Stimulated activated naive CD8-positive, alpha-beta T cell treated with anti-CD3 and anti-CD28 coated beads, Interleukin-15, Interleukin-2, amounts not matched to agents 100 ng/mL and 50 ng/mL, for 24 hours (primary cell): ENCODE measurements at regions not wholly inside any gene's neighbourhood (a gene's known extent, or its start where the extent isn't known, plus 50 kb on each side); places are given as distances from the start of the nearest gene placed in this dataset.

ENCODE experiments used
- H3K27ac Mint-ChIP-seq: one replicate; pipeline ENCODE4 v1.8.0; 2021; ENCODE audit warnings: mild to moderate bottlenecking, mixed read lengths
- H3K27me3 Mint-ChIP-seq: one replicate; pipeline ENCODE4 v1.8.0; 2021; ENCODE audit warnings: mixed read lengths
- H3K36me3 Mint-ChIP-seq: one replicate; pipeline ENCODE4 v1.8.0; 2021; ENCODE audit warnings: low read depth, mixed read lengths
- H3K4me1 Mint-ChIP-seq: one replicate; pipeline ENCODE4 v1.8.0; 2021; ENCODE audit warnings: low read depth, mixed read lengths
- H3K4me3 Mint-ChIP-seq: one replicate; pipeline ENCODE4 v1.8.0; 2021; ENCODE audit warnings: mild to moderate bottlenecking, mixed read lengths
- H3K9me3 Mint-ChIP-seq: one replicate; pipeline ENCODE4 v1.8.0; 2021; ENCODE audit warnings: mixed read lengths

GRCh38 chr15:97692301-97693015, 268.0 kb upstream of the ARRDC4 start:
- no peaks in the 10 kb centered on the region for H3K27me3 Mint-ChIP-seq
- no peaks in the 10 kb centered on the region for H3K36me3 Mint-ChIP-seq
- H3K4me1 Mint-ChIP-seq, result no peaks in the 10 kb centered on the region
- H3K4me3 Mint-ChIP-seq, result no peak overlapping the region
- peaks cover 9% of the 10 kb centered on the region for H3K9me3 Mint-ChIP-seq
- no peak overlapping the region for H3K27ac Mint-ChIP-seq

DNA sequence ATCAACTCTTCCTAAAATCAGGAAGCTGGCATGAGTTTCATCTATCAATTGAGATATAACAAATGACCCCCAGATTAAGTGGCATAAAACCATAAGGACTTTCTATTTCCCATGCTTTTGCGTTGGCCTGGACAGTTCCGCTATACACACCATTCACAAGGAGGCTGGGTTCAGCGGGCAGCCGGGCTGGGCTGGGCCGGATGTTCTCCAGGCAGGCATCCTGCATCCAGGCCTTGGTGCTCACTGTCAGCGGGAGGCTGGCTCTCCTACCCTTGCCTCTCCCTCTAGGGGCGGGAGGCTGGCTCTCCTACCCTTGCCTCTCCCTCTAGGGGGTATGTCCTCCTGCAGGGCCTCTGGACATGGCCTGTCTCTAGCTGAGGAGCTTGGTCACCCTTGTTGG, 266.0 kb upstream of the ARRDC4 start:
- H3K27ac Mint-ChIP-seq, result no peak overlapping the region
- no peaks in the 10 kb centered on the region for H3K4me1 Mint-ChIP-seq
- no peak overlapping the region for H3K4me3 Mint-ChIP-seq

GRCh38 chr15:97703400-97703799, 257.1 kb upstream of the ARRDC4 start:
- Mint-ChIP-seq H3K4me3 (no peak overlapping the region), H3K27me3 (no peaks in the 10 kb centered on the region), H3K9me3 (peaks cover 10% of the 10 kb centered on the region), H3K36me3 (no peaks in the 10 kb centered on the region), H3K27ac (no peak overlapping the region), H3K4me1 (no peaks in the 10 kb centered on the region)

More for the DNA sequence above, 266.0 kb upstream of the ARRDC4 start:
- H3K9me3 Mint-ChIP-seq, result peaks cover 9% of the 10 kb centered on the region
- H3K36me3 Mint-ChIP-seq, result no peaks in the 10 kb centered on the region
- H3K27me3 Mint-ChIP-seq, result no peaks in the 10 kb centered on the region

GRCh38 chr15:97706059-97706458, 254.4 kb upstream of the ARRDC4 start:
- Mint-ChIP-seq H3K4me1 (no peaks in the 10 kb centered on the region), H3K36me3 (no peaks in the 10 kb centered on the region), H3K27me3 (no peaks in the 10 kb centered on the region), H3K9me3 (peaks cover 10% of the 10 kb centered on the region), H3K4me3 (no peak overlapping the region), H3K27ac (no peak overlapping the region)

GRCh38 chr15:97708252-97708651, 252.3 kb upstream of the ARRDC4 start:
- Mint-ChIP-seq H3K4me1 (no peaks in the 10 kb centered on the region), H3K27ac (no peak overlapping the region), H3K9me3 (peaks cover 7% of the 10 kb centered on the region), H3K4me3 (no peak overlapping the region), H3K36me3 (no peaks in the 10 kb centered on the region), H3K27me3 (no peaks in the 10 kb centered on the region)

DNA sequence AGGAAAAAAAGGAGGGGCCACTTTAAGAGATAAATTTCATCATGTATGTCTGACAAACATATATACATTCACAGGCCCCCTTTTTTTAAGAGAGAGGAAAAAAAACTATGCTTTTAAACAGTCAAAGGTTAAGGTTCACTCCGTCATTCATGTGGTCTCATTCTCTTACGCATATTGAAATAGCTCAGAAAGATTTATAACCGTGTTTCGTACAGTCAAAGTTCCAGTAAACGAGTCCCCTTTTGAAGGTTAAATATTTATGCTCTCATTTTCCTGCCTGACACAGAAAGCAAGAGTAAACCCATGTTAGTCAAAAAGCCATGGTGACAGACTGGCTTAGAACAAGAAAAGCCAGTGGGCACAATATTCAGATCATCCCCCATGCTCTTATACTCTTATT, 248.0 kb upstream of the ARRDC4 start:
- Mint-ChIP-seq H3K36me3 (no peaks in the 10 kb centered on the region), H3K27ac (no peak overlapping the region), H3K9me3 (no peaks in the 10 kb centered on the region), H3K27me3 (no peaks in the 10 kb centered on the region), H3K4me1 (no peaks in the 10 kb centered on the region), H3K4me3 (no peak overlapping the region)

DNA sequence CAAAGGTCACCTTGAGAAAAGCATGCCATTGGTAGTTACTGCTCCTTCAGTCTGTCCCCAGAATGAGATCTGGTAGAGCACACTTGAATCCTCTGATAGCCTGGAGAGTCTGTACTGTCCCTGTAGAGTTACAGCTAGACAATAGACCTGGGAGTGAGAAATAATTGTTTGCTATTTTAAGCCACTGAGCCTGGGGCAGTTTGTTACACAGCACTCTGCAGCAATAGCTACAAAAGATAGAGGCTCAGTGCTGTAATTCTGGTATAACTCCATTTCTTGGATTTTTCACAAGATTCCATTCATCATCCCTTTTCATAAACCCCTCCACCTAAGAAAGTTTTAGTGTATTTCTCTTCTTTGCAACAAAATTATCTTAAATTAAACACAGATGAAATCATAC, 242.7 kb upstream of the ARRDC4 start:
- Mint-ChIP-seq H3K4me1 (no peaks in the 10 kb centered on the region), H3K4me3 (no peak overlapping the region), H3K27me3 (no peaks in the 10 kb centered on the region), H3K27ac (no peak overlapping the region), H3K9me3 (peaks cover 5% of the 10 kb centered on the region), H3K36me3 (no peaks in the 10 kb centered on the region)

- H3K9me3 Mint-ChIP-seq, result peaks cover 5% of the 10 kb centered on the region
- H3K4me3 Mint-ChIP-seq, result no peak overlapping the region
- H3K27ac Mint-ChIP-seq, result no peak overlapping the region
- H3K4me1 Mint-ChIP-seq, result no peaks in the 10 kb centered on the region
- no peaks in the 10 kb centered on the region for H3K27me3 Mint-ChIP-seq
- no peaks in the 10 kb centered on the region for H3K36me3 Mint-ChIP-seq
Measured at GRCh38 chr15:97718509-97718908, 242.0 kb upstream of the ARRDC4 start.

DNA sequence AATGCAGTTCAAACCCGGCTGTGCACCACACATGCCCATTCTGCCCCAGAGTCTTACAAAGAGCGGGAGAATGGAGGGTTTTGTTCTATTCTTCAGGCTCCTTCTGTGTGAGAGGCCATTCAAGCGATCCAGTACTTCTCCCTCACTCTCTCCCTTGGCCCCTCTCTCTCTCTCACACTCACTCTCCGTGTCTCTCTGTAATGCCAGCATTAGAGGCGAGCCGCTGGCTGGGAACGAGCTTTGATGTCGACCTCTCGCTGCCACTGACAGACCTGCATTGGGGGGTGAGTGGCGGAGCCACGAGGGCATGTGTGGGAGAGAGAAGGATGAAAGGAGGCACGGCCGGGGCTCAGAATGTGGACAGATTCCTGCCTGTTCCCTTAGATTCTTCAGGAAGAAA, 231.7 kb upstream of the ARRDC4 start:
- Mint-ChIP-seq H3K36me3 (no peaks in the 10 kb centered on the region), H3K4me3 (no peak overlapping the region), H3K4me1 (no peaks in the 10 kb centered on the region), H3K27ac (no peak overlapping the region), H3K9me3 (no peaks in the 10 kb centered on the region), H3K27me3 (no peaks in the 10 kb centered on the region)

DNA sequence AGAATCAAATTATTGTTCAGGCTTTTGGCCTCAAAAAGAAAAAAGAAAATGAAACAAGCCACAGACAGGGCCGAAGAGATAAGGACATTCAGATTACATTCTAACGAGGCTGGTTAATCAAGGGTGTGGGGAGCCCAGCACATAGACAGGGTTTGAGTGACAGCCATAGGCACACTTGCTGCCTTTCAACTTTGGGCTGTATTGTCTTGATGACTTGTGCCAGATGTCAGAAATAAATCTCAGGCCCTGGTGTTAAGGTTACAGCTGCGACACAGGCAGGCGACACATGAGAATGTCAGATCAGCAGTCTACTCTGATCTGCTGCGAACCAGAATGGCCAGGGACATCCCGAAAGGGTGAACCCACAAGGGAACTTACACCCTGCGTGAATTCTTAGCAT, 231.2 kb upstream of the ARRDC4 start:
- H3K36me3 Mint-ChIP-seq, result no peaks in the 10 kb centered on the region
- H3K27me3 Mint-ChIP-seq, result no peaks in the 10 kb centered on the region
- no peaks in the 10 kb centered on the region for H3K9me3 Mint-ChIP-seq
- H3K27ac Mint-ChIP-seq, result no peak overlapping the region
- no peak overlapping the region for H3K4me3 Mint-ChIP-seq
- no peaks in the 10 kb centered on the region for H3K4me1 Mint-ChIP-seq

DNA sequence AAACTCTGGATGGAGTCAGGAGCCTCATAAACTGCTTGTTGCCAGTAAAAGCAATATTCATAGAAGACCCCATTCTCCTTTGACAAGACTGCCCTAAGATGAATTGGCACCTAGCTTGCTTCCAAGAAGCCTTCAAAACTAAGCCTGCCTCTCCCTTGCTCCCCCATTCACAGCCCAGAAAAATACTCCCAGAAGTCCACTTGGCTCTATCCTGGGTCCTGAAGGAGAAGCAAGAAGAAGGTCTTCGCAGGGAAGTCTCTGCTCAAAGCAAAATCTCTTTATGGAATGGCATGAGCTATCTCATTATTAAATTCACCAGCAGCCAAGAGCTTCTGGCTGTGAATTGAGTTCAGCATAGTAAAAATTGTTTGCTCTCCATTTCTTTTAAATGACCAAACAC, 230.2 kb upstream of the ARRDC4 start:
- Mint-ChIP-seq H3K4me3 (no peak overlapping the region), H3K27me3 (no peaks in the 10 kb centered on the region), H3K4me1 (no peaks in the 10 kb centered on the region)

GRCh38 chr15:97731859-97732258, 228.6 kb upstream of the ARRDC4 start:
- Mint-ChIP-seq H3K4me1 (no peaks in the 10 kb centered on the region), H3K9me3 (no peaks in the 10 kb centered on the region), H3K27me3 (no peaks in the 10 kb centered on the region), H3K4me3 (no peak overlapping the region), H3K36me3 (no peaks in the 10 kb centered on the region), H3K27ac (no peak overlapping the region)

More for the DNA sequence above, 230.2 kb upstream of the ARRDC4 start:
- Mint-ChIP-seq H3K9me3 (no peaks in the 10 kb centered on the region), H3K36me3 (no peaks in the 10 kb centered on the region), H3K27ac (no peak overlapping the region)

DNA sequence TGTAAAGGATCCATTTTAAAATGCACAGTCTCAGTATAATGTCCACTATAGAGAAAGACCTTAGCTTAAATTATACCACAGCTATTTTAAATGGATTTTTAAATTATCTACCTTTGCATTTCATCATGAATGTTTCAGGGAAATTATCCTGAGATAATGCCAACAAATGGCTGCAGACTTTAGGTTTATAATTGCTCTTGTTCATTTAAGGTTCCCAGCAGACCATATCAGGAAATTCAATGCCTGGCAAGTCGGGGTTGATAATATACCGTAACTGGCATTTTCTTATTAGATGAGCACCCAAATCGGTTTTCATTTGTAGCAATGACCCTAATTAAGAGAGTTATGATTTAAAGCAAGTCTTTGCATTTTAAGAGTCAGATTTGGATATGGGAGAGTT, 227.1 kb upstream of the ARRDC4 start:
- H3K4me3 Mint-ChIP-seq, result no peak overlapping the region
- H3K9me3 Mint-ChIP-seq, result no peaks in the 10 kb centered on the region
- no peaks in the 10 kb centered on the region for H3K27me3 Mint-ChIP-seq
- H3K27ac Mint-ChIP-seq, result no peak overlapping the region
- no peaks in the 10 kb centered on the region for H3K4me1 Mint-ChIP-seq
- H3K36me3 Mint-ChIP-seq, result no peaks in the 10 kb centered on the region

DNA sequence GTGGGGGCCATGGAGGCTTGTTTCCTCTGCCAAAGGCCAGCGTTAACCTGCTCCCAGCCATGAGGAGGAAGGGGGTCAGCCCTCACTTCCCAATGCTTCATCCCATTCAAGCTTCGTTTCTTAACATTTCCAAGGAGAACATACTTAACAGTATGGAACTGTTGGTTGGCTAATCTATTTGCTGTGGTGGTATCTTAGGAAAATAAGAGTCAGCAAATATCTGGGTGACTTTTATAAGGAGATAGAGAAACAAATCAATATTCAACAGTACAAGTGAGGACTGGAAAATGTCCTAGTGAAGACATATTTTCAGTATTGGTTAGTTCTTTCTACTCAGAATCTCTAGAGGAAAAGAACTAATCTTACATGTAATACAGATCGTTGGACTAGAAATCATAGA, 223.8 kb upstream of the ARRDC4 start:
- H3K27me3 Mint-ChIP-seq, result no peaks in the 10 kb centered on the region
- H3K27ac Mint-ChIP-seq, result no peak overlapping the region
- no peak overlapping the region for H3K4me3 Mint-ChIP-seq
- no peaks in the 10 kb centered on the region for H3K9me3 Mint-ChIP-seq
- H3K36me3 Mint-ChIP-seq, result no peaks in the 10 kb centered on the region
- H3K4me1 Mint-ChIP-seq, result no peaks in the 10 kb centered on the region

DNA sequence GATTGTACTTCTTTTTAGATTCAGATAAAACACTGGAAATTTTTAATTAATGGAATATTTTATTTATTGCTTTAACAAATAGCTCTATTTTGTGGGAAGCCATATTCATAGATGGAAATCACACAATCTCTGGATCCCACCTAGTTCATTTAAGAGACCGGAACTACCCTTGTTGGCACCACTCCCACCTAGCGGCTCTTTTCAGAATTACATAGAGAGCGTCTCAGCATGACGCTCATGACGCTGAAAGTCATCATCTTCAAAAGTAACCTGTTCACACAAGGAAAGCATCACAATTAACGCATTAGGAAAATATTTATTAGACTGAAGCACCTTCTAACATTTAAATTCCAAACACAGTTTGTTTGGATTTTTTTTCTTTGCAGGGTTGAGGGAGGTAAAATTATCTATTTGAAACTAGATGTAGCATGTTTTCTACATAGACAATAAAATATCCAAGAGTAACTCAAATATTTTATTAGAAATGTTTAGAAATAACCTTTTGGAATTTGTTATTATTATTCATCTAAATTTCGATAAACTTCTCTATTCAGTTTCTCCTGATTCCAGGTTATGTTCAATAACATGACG, 214.9 kb upstream of the ARRDC4 start:
- Mint-ChIP-seq H3K4me1 (no peaks in the 10 kb centered on the region), H3K36me3 (no peaks in the 10 kb centered on the region), H3K27me3 (peaks cover 6% of the 10 kb centered on the region), H3K27ac (no peak overlapping the region), H3K4me3 (no peak overlapping the region), H3K9me3 (no peaks in the 10 kb centered on the region)

DNA sequence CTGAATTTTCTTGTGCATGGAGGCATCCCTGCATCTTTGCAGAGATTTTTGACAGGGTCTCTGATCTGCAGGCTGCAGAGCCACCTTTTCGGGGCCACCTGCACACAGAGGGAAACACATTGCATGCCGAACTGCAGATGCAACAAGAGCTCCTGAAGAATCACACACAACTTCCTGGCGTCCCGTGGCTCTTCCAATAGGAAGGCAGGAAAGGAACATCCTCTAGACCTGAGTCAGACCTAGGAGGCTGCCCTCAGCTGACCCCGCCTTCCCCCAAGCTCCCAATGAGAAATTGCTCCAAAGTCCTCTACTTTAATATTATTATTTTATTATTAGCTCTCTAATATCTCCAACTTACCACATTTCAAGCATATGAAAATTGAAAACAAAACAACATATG, 213.2 kb upstream of the ARRDC4 start:
- Mint-ChIP-seq H3K9me3 (no peaks in the 10 kb centered on the region), H3K4me3 (no peak overlapping the region), H3K36me3 (no peaks in the 10 kb centered on the region), H3K4me1 (no peaks in the 10 kb centered on the region), H3K27ac (no peak overlapping the region), H3K27me3 (peaks cover 6% of the 10 kb centered on the region)
